ENCODE measurements at regions not wholly inside any gene's neighbourhood (a gene's known extent, or its start where the extent isn't known, plus 50 kb on each side); places are given as distances from the start of the nearest gene placed in this dataset.
"Not testable (repeated sequence)": the region's sequence is repeated elsewhere in the genome, so short reads cannot be mapped to it uniquely, and the experiment has no call there.

- Histone ChIP-seq H3K27ac (replicated peaks) (no peak overlapping the region), H3K27me3 (ENCODE audit: insufficient read depth, poor library complexity, severe bottlenecking) (no peaks in the 10 kb centered on the region), H3K4me3 (replicated peaks; ENCODE audit: insufficient read depth, low read length) (no peak overlapping the region)
- TF ChIP-seq REST (IDR thresholded peaks at IDR 0.05; ENCODE audit: insufficient replicate concordance, low read depth) = no peak
- no peak for TF ChIP-seq GABPA (IDR thresholded peaks at IDR 0.05; ENCODE audit: low read depth)
- TF ChIP-seq POLR2AphosphoS5 (IDR thresholded peaks at IDR 0.05; ENCODE audit: low read depth) = no peak
- no peak for TF ChIP-seq CTCF (IDR thresholded peaks at IDR 0.05; ENCODE audit: insufficient read depth, low read length)
- TF ChIP-seq SPI1 (IDR thresholded peaks at IDR 0.05; ENCODE audit: borderline replicate concordance, low read depth) = peak; percentile 84
- DNase-seq (ENCODE audit: low read depth in 1 of 2, low spot score in 1 of 2) = no peak
Measured at GRCh38 chr4:79134767-79135166, 191.1 kb downstream of the NAA11 start.

GRCh38 chr4:79132826-79133225 lies 193.0 kb downstream of the NAA11 start:
- Histone ChIP-seq H3K27me3 (ENCODE audit: insufficient read depth, poor library complexity, severe bottlenecking) (no peaks in the 10 kb centered on the region), H3K27ac (replicated peaks) (no peak overlapping the region), H3K4me3 (replicated peaks; ENCODE audit: insufficient read depth, low read length) (no peak overlapping the region)
- no peak for DNase-seq (ENCODE audit: low read depth in 1 of 2, low spot score in 1 of 2)
- TF ChIP-seq REST (IDR thresholded peaks at IDR 0.05; ENCODE audit: insufficient replicate concordance, low read depth) (no peak), GABPA (IDR thresholded peaks at IDR 0.05; ENCODE audit: low read depth) (no peak), SPI1 (IDR thresholded peaks at IDR 0.05; ENCODE audit: borderline replicate concordance, low read depth) (no peak), POLR2AphosphoS5 (IDR thresholded peaks at IDR 0.05; ENCODE audit: low read depth) (no peak), CTCF (IDR thresholded peaks at IDR 0.05; ENCODE audit: insufficient read depth, low read length) (no peak)

- TF ChIP-seq POLR2AphosphoS5 (IDR thresholded peaks at IDR 0.05; ENCODE audit: low read depth) = no peak
- TF ChIP-seq SPI1 (IDR thresholded peaks at IDR 0.05; ENCODE audit: borderline replicate concordance, low read depth) = no peak
- Histone ChIP-seq H3K27me3 (ENCODE audit: insufficient read depth, poor library complexity, severe bottlenecking) (no peaks in the 10 kb centered on the region), H3K4me3 (replicated peaks; ENCODE audit: insufficient read depth, low read length) (no peak overlapping the region), H3K27ac (replicated peaks) (no peak overlapping the region)
- no peak for DNase-seq (ENCODE audit: low read depth in 1 of 2, low spot score in 1 of 2)
Measured at GRCh38 chr4:79121875-79122358, 182.7 kb upstream of the PAQR3 start.

- TF ChIP-seq REST (IDR thresholded peaks at IDR 0.05; ENCODE audit: insufficient replicate concordance, low read depth) = no peak
- no peak for TF ChIP-seq CTCF (IDR thresholded peaks at IDR 0.05; ENCODE audit: insufficient read depth, low read length)
- no peak for TF ChIP-seq GABPA (IDR thresholded peaks at IDR 0.05; ENCODE audit: low read depth)
- no peak for TF ChIP-seq SPI1 (IDR thresholded peaks at IDR 0.05; ENCODE audit: borderline replicate concordance, low read depth)
- no peak for TF ChIP-seq POLR2AphosphoS5 (IDR thresholded peaks at IDR 0.05; ENCODE audit: low read depth)
Measured at GRCh38 chr4:79121223-79121622, 182.0 kb upstream of the PAQR3 start.

GRCh38 chr4:79117051-79117450 lies 177.8 kb upstream of the PAQR3 start:
- H3K27me3 ChIP-seq (ENCODE audit: insufficient read depth, poor library complexity, severe bottlenecking); DNase-seq (ENCODE audit: low read depth in 1 of 2, low spot score in 1 of 2); H3K27ac ChIP-seq (replicated peaks); H3K4me3 ChIP-seq (replicated peaks; ENCODE audit: insufficient read depth, low read length): not testable (repeated sequence)

More at GRCh38 chr4:79121223-79121622, 182.0 kb upstream of the PAQR3 start:
- no peak overlapping the region for H3K27ac ChIP-seq (replicated peaks)
- DNase-seq (ENCODE audit: low read depth in 1 of 2, low spot score in 1 of 2) = no peak
- H3K4me3 ChIP-seq (replicated peaks; ENCODE audit: insufficient read depth, low read length) = no peak overlapping the region
- no peaks in the 10 kb centered on the region for H3K27me3 ChIP-seq (ENCODE audit: insufficient read depth, poor library complexity, severe bottlenecking)

All from HL-60 (cell line).